GM12878 (cell line): ENCODE measurements at regions not wholly inside any gene's neighbourhood (a gene's known extent, or its start where the extent isn't known, plus 50 kb on each side); places are given as distances from the start of the nearest gene placed in this dataset.

Experiments
- ATAC-seq: fragments of 200-7000 bp; cut with Tn5 transposase; 3 replicates; pipeline ENCODE4 v1.9.1; 2020; ENCODE audit warnings: mild to moderate bottlenecking, moderate library complexity
- BruUV-seq: library from RNA; stranded (reverse); fragments of 400-500 nt; replicated peaks from 2 replicates; lab custom pipeline; 2021; lab: Mats Ljungman, UMichigan
- CTCF ChIA-PET: fragments of 300-600 bp; sonication (Branson Sonifier 250); formaldehyde crosslinking; extraction: SDS; loops from one replicate; lab custom pipeline; 2021; ENCODE audit warnings: inconsistent platforms; lab: Yijun Ruan, JAX
- POLR2A ChIA-PET: fragments of 350-600 bp; formaldehyde crosslinking; extraction: SDS; loops from one replicate; lab custom pipeline; 2021; ENCODE audit warnings: inconsistent platforms; lab: Charles Lee
- RAD21 ChIA-PET: fragments of 300-600 bp; sonication (Branson Sonifier 250); formaldehyde crosslinking; loops from one replicate; lab custom pipeline; 2023; ENCODE audit warnings: antibody characterized with exemption; ENCODE audit not compliant: unreplicated experiment; lab: Charles Lee
- SMC1A ChIA-PET: fragments of 300-600 bp; sonication (Branson Sonifier 250); formaldehyde crosslinking; loops from one replicate; lab custom pipeline; 2023; ENCODE audit not compliant: unreplicated experiment, uncharacterized antibody; lab: Charles Lee
- DNase-seq: peaks from one replicate; pipeline ENCODE4 v3.0.0-alpha.2; 2011; ENCODE audit warnings: low read depth, low spot score
- FAIRE-seq: peaks from 3 replicates; lab custom pipeline; 2011; peaks lifted over from hg19 to GRCh38; lab: Jason Lieb, UNC
- H2AFZ ChIP-seq: 2 replicates; pipeline ENCODE4 v1.6.0; 2011; ENCODE audit warnings: low read depth, low read length, control low read depth; ENCODE audit not compliant: control insufficient read depth
- H3K27ac ChIP-seq: 2 replicates; pipeline ENCODE4 v1.5.1; 2011; ENCODE audit warnings: control low read depth; ENCODE audit not compliant: control insufficient read depth, insufficient read depth
- H3K27me3 ChIP-seq, 2 experiments: replicated peaks in 1 of 2; 2 replicates each; pipeline versions ENCODE4 v1.6.0 to v1.6.1; 2011; ENCODE audit warnings: low read length in 1 of 2; ENCODE audit not compliant: control insufficient read depth in 2 of 2, insufficient read depth in 2 of 2
- H3K36me3 ChIP-seq, 2 experiments: 2 replicates each; pipeline ENCODE4 v1.5.1; 2011; ENCODE audit warnings: low read length in 1 of 2; ENCODE audit not compliant: control insufficient read depth in 2 of 2, insufficient read depth in 2 of 2
- H3K4me1 ChIP-seq: 2 replicates; pipeline ENCODE4 v1.6.1; 2011; ENCODE audit warnings: mild to moderate bottlenecking, low read length, moderate library complexity, mixed read lengths; ENCODE audit not compliant: control insufficient read depth, insufficient read depth
- H3K4me2 ChIP-seq: 2 replicates; pipeline ENCODE4 v1.6.0; 2011; ENCODE audit warnings: control low read depth; ENCODE audit not compliant: control insufficient read depth, insufficient read depth
- H3K4me3 ChIP-seq: fragments of 200-600 bp; sonication (generic); 2 replicates; pipeline ENCODE4 v1.5.1; 2016
- H3K79me2 ChIP-seq: 2 replicates; pipeline ENCODE4 v1.6.0; 2011; ENCODE audit warnings: low read length; ENCODE audit not compliant: control insufficient read depth, insufficient read depth
- H3K9ac ChIP-seq: 2 replicates; pipeline ENCODE4 v1.8.0; 2011; ENCODE audit warnings: low read length, control low read depth, mixed read lengths; ENCODE audit not compliant: control insufficient read depth, insufficient read depth
- H3K9me3 ChIP-seq: replicated peaks from 3 replicates; pipeline ENCODE4 v1.5.1; 2011; ENCODE audit warnings: mild to moderate bottlenecking, low read length; ENCODE audit not compliant: control insufficient read depth, insufficient read depth
- H4K20me1 ChIP-seq: 2 replicates; pipeline ENCODE4 v1.6.0; 2011; ENCODE audit not compliant: control insufficient read depth, insufficient read depth
- BCL11A ChIP-seq: IDR thresholded peaks from 2 replicates; pipeline ENCODE4 v1.6.1; 2011; ENCODE audit warnings: low read depth, low read length
- BRCA1 ChIP-seq: IDR thresholded peaks from 2 replicates; pipeline ENCODE4 v1.6.1; 2011; ENCODE audit warnings: low read depth, low read length, improper control_type of control experiment
- HDAC6 ChIP-seq: fragments of 200-600 bp; sonication (generic); IDR thresholded peaks from one replicate; pipeline ENCODE4 v1.8.0; 2017; ENCODE audit warnings: antibody characterized with exemption; ENCODE audit not compliant: unreplicated experiment
- JUND ChIP-seq: IDR thresholded peaks from 2 replicates; pipeline ENCODE4 v1.6.1; 2012; ENCODE audit warnings: low read depth, mild to moderate bottlenecking, low read length, improper control_type of control experiment, moderate library complexity
- KDM1A ChIP-seq: fragments of 200-600 bp; sonication (generic); IDR thresholded peaks from 2 replicates; pipeline ENCODE4 v1.6.1; 2016; ENCODE audit warnings: borderline replicate concordance
- NFXL1 ChIP-seq: fragments of 450-650 bp; IDR thresholded peaks from 2 replicates; pipeline ENCODE4 v1.6.1; 2017; ENCODE audit warnings: antibody characterized with exemption, mild to moderate bottlenecking, borderline replicate concordance
- NFYA ChIP-seq: IDR thresholded peaks from 2 replicates; pipeline ENCODE4 v1.6.1; 2011; ENCODE audit warnings: low read depth, mild to moderate bottlenecking, low read length, improper control_type of control experiment, borderline replicate concordance
- NRF1 ChIP-seq: conservative IDR thresholded peaks from 2 replicates; pipeline ENCODE4 v1.6.1; 2011; ENCODE audit warnings: mild to moderate bottlenecking, low read depth, low read length, improper control_type of control experiment
- RAD21 ChIP-seq: IDR thresholded peaks from 2 replicates; pipeline ENCODE4 v1.6.1; 2011; ENCODE audit warnings: mild to moderate bottlenecking, low read depth, low read length, moderate library complexity; ENCODE audit not compliant: insufficient read depth
- WGBS: methylation state at CpG from one replicate; pipeline ENCODE4 v1.1.6; 2016; ENCODE audit warnings: low lambda C conversion rate; ENCODE audit not compliant: insufficient replicate concordance, insufficient coverage; ENCODE audit errors: missing lambda C conversion rate; 5-methylcytosine and 5-hydroxymethylcytosine counted together
- in situ Hi-C: fragments of 300-500 bp; cut with MboI; formaldehyde crosslinking; loops from 9 replicates; pipeline ENCODE4 v1.14.3; 2018; ENCODE audit warnings: mixed read lengths
- intact Hi-C: fragments of 100-400 bp; cut with micrococcal nuclease; formaldehyde crosslinking; loops from one replicate; pipeline ENCODE4 v1.14.2; 2022; ENCODE audit not compliant: unreplicated experiment
- TF ChIP-seq, protein P1 (sequence below): IDR thresholded peaks from 2 replicates; pipeline ENCODE4 v1.6.1; 2012; ENCODE audit warnings: improper control_type of control experiment, low read depth, low read length; ENCODE audit not compliant: insufficient replicate concordance
- TF ChIP-seq, protein P2 (sequence below), 3 experiments: IDR thresholded peaks in 2 of 3; conservative IDR thresholded peaks in 1 of 3; 2 replicates each; pipeline ENCODE4 v1.5.1; 2011; ENCODE audit warnings: low read depth in 3 of 3, low read length in 3 of 3, mild to moderate bottlenecking in 3 of 3, control low read depth in 2 of 3, moderate library complexity in 2 of 3, inconsistent platforms in 1 of 3, mixed read lengths in 1 of 3; ENCODE audit not compliant: control insufficient read depth in 2 of 3, insufficient read depth in 1 of 3; ENCODE audit errors: extremely low read depth in 1 of 3

DNA sequence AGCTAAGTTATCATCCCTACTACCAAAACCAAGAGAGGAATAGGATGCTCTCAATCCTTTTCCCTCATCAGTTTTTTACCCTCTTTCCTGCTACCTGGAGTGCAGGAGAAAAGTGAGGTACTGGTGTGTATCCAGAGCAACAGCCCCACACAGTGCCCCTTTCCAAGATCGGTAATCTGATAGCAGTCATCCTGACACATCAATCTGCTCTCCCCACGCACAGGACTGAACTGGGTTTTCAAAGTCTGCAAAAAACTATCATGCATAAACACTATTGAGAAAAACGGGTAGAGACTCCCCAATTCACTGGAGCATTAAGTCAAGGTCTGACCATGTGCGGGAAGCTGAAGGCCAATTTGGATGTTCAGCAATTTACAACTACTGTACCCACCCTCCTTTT lies 284.8 kb downstream of the RBM26 start (continued):
- TF ChIP-seq KDM1A (no peak), NFXL1 (no peak), BRCA1 (no peak), RAD21 (no peak), NFYA (no peak)
- TF ChIP-seq, protein P1, sequence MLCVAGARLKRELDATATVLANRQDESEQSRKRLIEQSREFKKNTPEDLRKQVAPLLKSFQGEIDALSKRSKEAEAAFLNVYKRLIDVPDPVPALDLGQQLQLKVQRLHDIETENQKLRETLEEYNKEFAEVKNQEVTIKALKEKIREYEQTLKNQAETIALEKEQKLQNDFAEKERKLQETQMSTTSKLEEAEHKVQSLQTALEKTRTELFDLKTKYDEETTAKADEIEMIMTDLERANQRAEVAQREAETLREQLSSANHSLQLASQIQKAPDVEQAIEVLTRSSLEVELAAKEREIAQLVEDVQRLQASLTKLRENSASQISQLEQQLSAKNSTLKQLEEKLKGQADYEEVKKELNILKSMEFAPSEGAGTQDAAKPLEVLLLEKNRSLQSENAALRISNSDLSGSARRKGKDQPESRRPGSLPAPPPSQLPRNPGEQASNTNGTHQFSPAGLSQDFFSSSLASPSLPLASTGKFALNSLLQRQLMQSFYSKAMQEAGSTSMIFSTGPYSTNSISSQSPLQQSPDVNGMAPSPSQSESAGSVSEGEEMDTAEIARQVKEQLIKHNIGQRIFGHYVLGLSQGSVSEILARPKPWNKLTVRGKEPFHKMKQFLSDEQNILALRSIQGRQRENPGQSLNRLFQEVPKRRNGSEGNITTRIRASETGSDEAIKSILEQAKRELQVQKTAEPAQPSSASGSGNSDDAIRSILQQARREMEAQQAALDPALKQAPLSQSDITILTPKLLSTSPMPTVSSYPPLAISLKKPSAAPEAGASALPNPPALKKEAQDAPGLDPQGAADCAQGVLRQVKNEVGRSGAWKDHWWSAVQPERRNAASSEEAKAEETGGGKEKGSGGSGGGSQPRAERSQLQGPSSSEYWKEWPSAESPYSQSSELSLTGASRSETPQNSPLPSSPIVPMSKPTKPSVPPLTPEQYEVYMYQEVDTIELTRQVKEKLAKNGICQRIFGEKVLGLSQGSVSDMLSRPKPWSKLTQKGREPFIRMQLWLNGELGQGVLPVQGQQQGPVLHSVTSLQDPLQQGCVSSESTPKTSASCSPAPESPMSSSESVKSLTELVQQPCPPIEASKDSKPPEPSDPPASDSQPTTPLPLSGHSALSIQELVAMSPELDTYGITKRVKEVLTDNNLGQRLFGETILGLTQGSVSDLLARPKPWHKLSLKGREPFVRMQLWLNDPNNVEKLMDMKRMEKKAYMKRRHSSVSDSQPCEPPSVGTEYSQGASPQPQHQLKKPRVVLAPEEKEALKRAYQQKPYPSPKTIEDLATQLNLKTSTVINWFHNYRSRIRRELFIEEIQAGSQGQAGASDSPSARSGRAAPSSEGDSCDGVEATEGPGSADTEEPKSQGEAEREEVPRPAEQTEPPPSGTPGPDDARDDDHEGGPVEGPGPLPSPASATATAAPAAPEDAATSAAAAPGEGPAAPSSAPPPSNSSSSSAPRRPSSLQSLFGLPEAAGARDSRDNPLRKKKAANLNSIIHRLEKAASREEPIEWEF, result no peak

DNA sequence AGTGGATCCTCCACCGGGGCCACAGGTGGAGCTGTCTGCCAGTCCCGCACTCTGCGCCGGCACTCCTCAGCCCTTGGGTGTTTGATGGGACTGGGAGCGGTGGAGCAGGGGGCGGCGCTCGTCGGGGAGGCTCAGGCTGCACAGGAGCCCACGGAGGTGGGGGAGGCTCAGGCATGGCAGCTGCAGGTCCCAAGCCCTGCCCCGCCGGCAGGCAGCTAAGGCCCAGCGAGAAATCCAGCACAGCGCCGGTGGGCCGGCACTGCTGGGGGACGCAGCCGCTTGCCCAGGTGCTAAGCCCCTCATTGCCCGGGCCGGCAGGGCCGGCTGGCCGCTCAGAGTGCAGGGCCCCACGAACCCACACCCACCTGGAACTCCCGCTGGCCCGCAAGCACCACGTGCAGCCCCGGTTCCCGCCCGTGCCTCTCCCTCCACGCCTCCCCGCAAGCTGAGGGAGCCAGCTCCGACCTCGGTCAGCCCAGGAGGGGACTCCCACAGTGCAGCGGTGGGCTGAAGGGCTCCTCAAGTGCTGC lies 286.4 kb downstream of the RBM26 start:
- BruUV-seq, result no TSS peak
- DNase-seq, result no peak
- ChIA-PET CTCF (no interaction called here), POLR2A (no interaction called here), RAD21 (no interaction called here), SMC1A (interaction anchor here (0.6 kb wide), 1 partner anchor 396 kb away, joined by 4 read pairs; no protein-coding TSS in a partner anchor)
- Histone ChIP-seq H3K27me3 (no peaks in the 10 kb centered on the region; a peak in 1 of 4 replicates), H2AFZ (no peak overlapping the region), H3K4me3 (no peak overlapping the region), H3K79me2 (no peaks in the 10 kb centered on the region), H3K9ac (no peak overlapping the region), H3K9me3 (no peaks in the 10 kb centered on the region), H3K36me3 (no peaks in the 10 kb centered on the region), H3K4me2 (no peak overlapping the region), H4K20me1 (no peaks in the 10 kb centered on the region), H3K4me1 (no peaks in the 10 kb centered on the region), H3K27ac (no peak overlapping the region)
- in situ Hi-C loops, result no loop called here
- ATAC-seq, result no peak
- intact Hi-C loops, result no loop called here
- WGBS, result 83% methylated on average over 26 of the region's 34 CpGs
- FAIRE-seq, result no peak
- TF ChIP-seq BCL11A (no peak), JUND (no peak), HDAC6 (no peak), NRF1 (no peak)
- TF ChIP-seq, protein P2, sequence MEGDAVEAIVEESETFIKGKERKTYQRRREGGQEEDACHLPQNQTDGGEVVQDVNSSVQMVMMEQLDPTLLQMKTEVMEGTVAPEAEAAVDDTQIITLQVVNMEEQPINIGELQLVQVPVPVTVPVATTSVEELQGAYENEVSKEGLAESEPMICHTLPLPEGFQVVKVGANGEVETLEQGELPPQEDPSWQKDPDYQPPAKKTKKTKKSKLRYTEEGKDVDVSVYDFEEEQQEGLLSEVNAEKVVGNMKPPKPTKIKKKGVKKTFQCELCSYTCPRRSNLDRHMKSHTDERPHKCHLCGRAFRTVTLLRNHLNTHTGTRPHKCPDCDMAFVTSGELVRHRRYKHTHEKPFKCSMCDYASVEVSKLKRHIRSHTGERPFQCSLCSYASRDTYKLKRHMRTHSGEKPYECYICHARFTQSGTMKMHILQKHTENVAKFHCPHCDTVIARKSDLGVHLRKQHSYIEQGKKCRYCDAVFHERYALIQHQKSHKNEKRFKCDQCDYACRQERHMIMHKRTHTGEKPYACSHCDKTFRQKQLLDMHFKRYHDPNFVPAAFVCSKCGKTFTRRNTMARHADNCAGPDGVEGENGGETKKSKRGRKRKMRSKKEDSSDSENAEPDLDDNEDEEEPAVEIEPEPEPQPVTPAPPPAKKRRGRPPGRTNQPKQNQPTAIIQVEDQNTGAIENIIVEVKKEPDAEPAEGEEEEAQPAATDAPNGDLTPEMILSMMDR (IDR thresholded peaks at IDR 0.05 in 2 of 3, conservative IDR thresholded peaks at IDR 0.05 in 1 of 3; ENCODE audit: control insufficient read depth in 2 of 3, extremely low read depth in 1 of 3, insufficient read depth in 1 of 3, low read depth in 3 of 3, low read length in 3 of 3), result no peak
